Neutrophil (primary cell): ENCODE measurements at regions not wholly inside any gene's neighbourhood (a gene's known extent, or its start where the extent isn't known, plus 50 kb on each side); places are given as distances from the start of the nearest gene placed in this dataset.

Experiments
- H3K27ac ChIP-seq: fragments of 200-600 bp; sonication (generic); 2 replicates; pipeline ENCODE4 v1.5.1; 2016; ENCODE audit warnings: mild to moderate bottlenecking, moderate library complexity
- H3K27me3 ChIP-seq: fragments of 200-600 bp; sonication (generic); 2 replicates; pipeline ENCODE4 v1.6.0; 2016; ENCODE audit warnings: mild to moderate bottlenecking
- H3K36me3 ChIP-seq: fragments of 200-600 bp; sonication (generic); 2 replicates; pipeline ENCODE4 v1.5.1; 2017
- H3K4me1 ChIP-seq, 2 experiments: fragments of 200-600 bp in 1 of 2; sonication (generic) in 1 of 2; 1 replicate in 1 of 2; 2 replicates in 1 of 2; pipeline versions ENCODE4 v1.5.1 to v1.6.1; 2013 to 2016; ENCODE audit warnings: low read depth in 1 of 2, low read length in 1 of 2, mild to moderate bottlenecking in 1 of 2, moderate library complexity in 1 of 2; ENCODE audit not compliant: control insufficient read depth in 1 of 2, insufficient read depth in 1 of 2
- H3K4me3 ChIP-seq, 2 experiments: fragments of 200-600 bp in 1 of 2; sonication (generic) in 1 of 2; 1 replicate in 1 of 2; 2 replicates in 1 of 2; pipeline ENCODE4 v1.5.1; 2013 to 2016; ENCODE audit warnings: low read depth in 1 of 2, low read length in 1 of 2, mild to moderate bottlenecking in 1 of 2, moderate library complexity in 1 of 2
- H3K9me3 ChIP-seq: fragments of 200-600 bp; sonication (generic); 2 replicates; pipeline ENCODE4 v1.5.1; 2016
- CTCF ChIP-seq: fragments of 200-600 bp; sonication (generic); IDR thresholded peaks from 2 replicates; pipeline ENCODE4 v1.5.1; 2016; ENCODE audit warnings: antibody characterized with exemption

DNA sequence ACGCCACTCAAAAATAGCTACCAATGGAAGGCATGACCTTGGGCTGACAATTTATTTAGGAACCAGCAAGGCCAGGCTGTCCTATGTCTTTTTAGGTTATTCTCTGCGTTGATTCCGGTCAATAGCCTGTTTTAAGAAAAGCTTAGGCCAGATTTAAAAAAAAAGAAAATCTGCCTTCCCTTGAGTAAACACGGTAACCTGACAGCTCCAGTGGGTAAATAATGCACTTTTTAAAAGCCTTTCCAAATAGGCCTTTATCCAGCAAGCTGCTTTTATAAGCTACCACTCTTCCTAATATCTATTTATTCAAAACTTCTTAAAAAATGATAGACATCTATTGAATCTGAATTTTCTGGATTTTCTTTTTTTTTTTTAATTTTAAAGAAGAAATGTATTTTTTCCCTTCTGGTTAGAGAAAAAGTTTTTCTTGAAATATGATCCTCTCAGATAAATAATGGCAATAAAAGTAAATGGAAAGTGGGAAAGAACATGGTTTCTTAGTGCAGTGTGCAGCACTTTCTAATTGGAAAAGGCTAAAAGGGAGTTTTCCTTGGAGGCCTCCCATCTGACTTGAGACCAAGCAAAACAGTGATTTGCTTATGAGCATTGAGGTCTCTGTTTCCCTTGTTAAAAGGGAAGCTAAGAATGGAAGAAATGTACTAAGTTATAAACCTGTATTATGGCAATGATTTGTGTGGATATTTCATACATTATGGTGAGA, 281.0 kb upstream of the RUNX1 start:
- no peak for TF ChIP-seq CTCF
- Histone ChIP-seq H3K4me3 (no peak overlapping the region), H3K27me3 (peaks cover 17% of the 10 kb centered on the region), H3K4me1 (no peaks in the 10 kb centered on the region), H3K9me3 (no peaks in the 10 kb centered on the region), H3K36me3 (no peaks in the 10 kb centered on the region), H3K27ac (no peak overlapping the region)

GRCh38 chr21:35328856-35329455, 279.9 kb upstream of the RUNX1 start:
- Histone ChIP-seq H3K4me1 (no peaks in the 10 kb centered on the region), H3K36me3 (no peaks in the 10 kb centered on the region), H3K27ac (no peak overlapping the region), H3K27me3 (peaks cover 6% of the 10 kb centered on the region), H3K4me3 (no peak overlapping the region), H3K9me3 (no peaks in the 10 kb centered on the region)
- no peak for TF ChIP-seq CTCF

GRCh38 chr21:35326677-35327076, 277.6 kb upstream of the RUNX1 start:
- Histone ChIP-seq H3K4me3 (no peak overlapping the region), H3K4me1 (no peaks in the 10 kb centered on the region), H3K36me3 (no peaks in the 10 kb centered on the region), H3K27me3 (no peaks in the 10 kb centered on the region), H3K27ac (no peak overlapping the region), H3K9me3 (no peaks in the 10 kb centered on the region)
- TF ChIP-seq CTCF: no peak

DNA sequence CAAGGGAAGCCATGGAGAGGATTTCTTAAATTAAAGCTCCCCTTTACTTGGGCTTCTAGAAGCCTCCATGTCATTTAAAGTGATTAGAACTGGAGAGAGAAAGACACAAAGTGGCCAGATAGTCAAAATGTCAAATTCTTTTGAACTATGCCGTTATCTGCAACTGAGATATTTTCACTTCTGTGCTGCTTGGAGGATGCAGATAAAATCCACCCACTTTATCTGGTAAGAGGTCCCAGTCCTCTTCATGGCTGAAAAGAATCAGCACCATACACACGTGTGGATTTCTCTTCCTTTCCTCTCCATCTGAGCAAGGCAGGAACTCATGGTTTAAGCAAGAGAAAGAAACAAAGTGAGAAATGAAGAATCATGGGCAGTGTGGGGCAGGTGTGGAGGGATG, 276.9 kb upstream of the RUNX1 start:
- Histone ChIP-seq H3K9me3 (no peaks in the 10 kb centered on the region), H3K4me1 (no peaks in the 10 kb centered on the region), H3K36me3 (no peaks in the 10 kb centered on the region), H3K27me3 (no peaks in the 10 kb centered on the region), H3K4me3 (no peak overlapping the region), H3K27ac (no peak overlapping the region)
- TF ChIP-seq CTCF: no peak

- Histone ChIP-seq H3K36me3 (no peaks in the 10 kb centered on the region), H3K27ac (no peak overlapping the region), H3K9me3 (no peaks in the 10 kb centered on the region), H3K27me3 (no peaks in the 10 kb centered on the region), H3K4me3 (no peak overlapping the region), H3K4me1 (no peaks in the 10 kb centered on the region)
- no peak for TF ChIP-seq CTCF
These were observed 275.5 kb upstream of the RUNX1 start for GRCh38 chr21:35324372-35325220.
